HCT116 (cell line): ENCODE measurements at regions not wholly inside any gene's neighbourhood (a gene's known extent, or its start where the extent isn't known, plus 50 kb on each side); places are given as distances from the start of the nearest gene placed in this dataset.
"Not testable (repeated sequence)": the region's sequence is repeated elsewhere in the genome, so short reads cannot be mapped to it uniquely, and the experiment has no call there.

Source experiments
- ATAC-seq: fragments of 200-7000 bp; cut with Tn5 transposase; 2 replicates; pipeline ENCODE4 v1.9.1; 2020; ENCODE audit warnings: mild to moderate bottlenecking, moderate library complexity
- BruUV-seq: library from RNA; stranded (reverse); fragments of 400-500 nt; replicated peaks from 2 replicates; lab custom pipeline; 2021; lab: Mats Ljungman, UMichigan
- CTCF ChIA-PET: fragments of 300-600 bp; sonication (Branson Sonifier 250); formaldehyde crosslinking; loops from one replicate; lab custom pipeline; 2021; ENCODE audit warnings: antibody characterized with exemption; lab: Charles Lee
- POLR2A ChIA-PET: fragments of 300-600, 350-600 bp; sonication (Branson Sonifier 250); formaldehyde crosslinking; loops from one replicate; lab custom pipeline; 2021; ENCODE audit warnings: antibody characterized with exemption; lab: Charles Lee
- RAD21 ChIA-PET, 2 experiments: fragments of 300-600 bp; sonication (Branson Sonifier 250); formaldehyde crosslinking; loops; one replicate each; lab custom pipeline; 2023; ENCODE audit warnings: low total read pairs in 2 of 2; ENCODE audit not compliant: uncharacterized antibody in 2 of 2, unreplicated experiment in 2 of 2, low non-redundant PET in 1 of 2; lab: Charles Lee
- DNase-seq: peaks from one replicate; pipeline ENCODE4 v3.0.0-alpha.2; 2010; ENCODE audit warnings: low read depth, low spot score
- H2AFZ ChIP-seq: fragments of 200-600 bp; shearing (Covaris generic), sonication (generic); 2 replicates; pipeline ENCODE4 v1.6.1; 2017; ENCODE audit warnings: low read depth, mixed run types, mixed read lengths, antibody characterized with exemption, low read length; ENCODE audit not compliant: poor library complexity, severe bottlenecking
- H3K27ac ChIP-seq: 2 replicates; pipeline ENCODE4 v1.5.1; 2012; ENCODE audit warnings: low read depth, low read length
- H3K27me3 ChIP-seq: fragments of 200-600 bp; sonication (generic); 2 replicates; pipeline ENCODE4 v1.6.1; 2016; ENCODE audit warnings: mixed run types, low read length, mixed read lengths; ENCODE audit not compliant: insufficient read depth
- H3K36me3 ChIP-seq, 2 experiments: fragments of 200-500 bp in 1 of 2; fragments of 200-600 bp in 1 of 2; sonication (Bioruptor generic) in 1 of 2; sonication (generic) in 1 of 2; 2 replicates each; pipeline versions ENCODE4 v1.5.1 to v1.6.1; 2014 to 2016; ENCODE audit warnings: low read length in 2 of 2, inconsistent platforms in 1 of 2, mixed read lengths in 1 of 2, mixed run types in 1 of 2; ENCODE audit not compliant: insufficient read depth in 2 of 2, control insufficient read depth in 1 of 2
- H3K4me1 ChIP-seq, 2 experiments: fragments of 200-600 bp in 1 of 2; sonication (generic) in 1 of 2; 2 replicates each; pipeline versions ENCODE4 v1.5.1 to v1.6.1; 2012 to 2017; ENCODE audit warnings: low read length in 2 of 2, inconsistent platforms in 1 of 2, mild to moderate bottlenecking in 1 of 2, mixed read lengths in 1 of 2, mixed run types in 1 of 2, moderate library complexity in 1 of 2; ENCODE audit not compliant: insufficient read depth in 2 of 2, control insufficient read depth in 1 of 2
- H3K4me2 ChIP-seq: fragments of 200-600 bp; sonication (generic); 2 replicates; pipeline ENCODE4 v1.6.1; 2017; ENCODE audit warnings: mixed run types, low read length, mixed read lengths
- H3K4me3 ChIP-seq, 2 experiments: fragments of 200-600 bp in 1 of 2; sonication (generic) in 1 of 2; replicated peaks in 1 of 2; 2 replicates each; pipeline ENCODE4 v1.5.1; 2011 to 2016; ENCODE audit warnings: low read length in 2 of 2, control low read depth in 1 of 2, low read depth in 1 of 2, mild to moderate bottlenecking in 1 of 2, mixed read lengths in 1 of 2, mixed run types in 1 of 2
- H3K79me2 ChIP-seq: fragments of 200-600 bp; sonication (generic); 2 replicates; pipeline ENCODE4 v1.6.1; 2017; ENCODE audit warnings: mild to moderate bottlenecking, mixed run types, low read length, moderate library complexity, mixed read lengths; ENCODE audit not compliant: insufficient read depth
- H3K9ac ChIP-seq: fragments of 200-600 bp; sonication (generic); 2 replicates; pipeline ENCODE4 v1.6.1; 2016; ENCODE audit warnings: low read length, mixed read lengths
- H3K9me2 ChIP-seq: fragments of 200-600 bp; sonication (generic), shearing (Covaris generic); 2 replicates; pipeline ENCODE4 v1.6.1; 2017; ENCODE audit warnings: mixed run types, mild to moderate bottlenecking, moderate library complexity; ENCODE audit not compliant: insufficient read depth
- H3K9me3 ChIP-seq, 2 experiments: fragments of 200-500 bp in 1 of 2; fragments of 200-600 bp in 1 of 2; sonication (Bioruptor generic) in 1 of 2; sonication (generic) in 1 of 2; 2 replicates each; pipeline ENCODE4 v1.6.1; 2014 to 2017; ENCODE audit warnings: low read length in 2 of 2, mixed read lengths in 2 of 2, inconsistent platforms in 1 of 2, low read depth in 1 of 2, mild to moderate bottlenecking in 1 of 2, mixed run types in 1 of 2, moderate library complexity in 1 of 2; ENCODE audit not compliant: control insufficient read depth in 1 of 2, insufficient read depth in 1 of 2
- H4K20me1 ChIP-seq: fragments of 200-600 bp; sonication (generic), shearing (Covaris generic); 2 replicates; pipeline ENCODE4 v1.6.1; 2017; ENCODE audit warnings: mixed run types, mild to moderate bottlenecking, moderate library complexity; ENCODE audit not compliant: insufficient read depth
- ATF3 ChIP-seq: IDR thresholded peaks from 2 replicates; pipeline ENCODE4 v1.6.1; 2012
- CBX3 ChIP-seq: IDR thresholded peaks from 2 replicates; pipeline ENCODE4 v1.6.1; 2012; ENCODE audit warnings: low read depth
- CEBPB ChIP-seq: IDR thresholded peaks from 2 replicates; pipeline ENCODE4 v1.6.1; 2012; ENCODE audit warnings: low read depth
- EZH2phosphoT487 ChIP-seq: fragments of 200-600 bp; IDR thresholded peaks from 2 replicates; pipeline ENCODE4 v1.6.1; 2018; ENCODE audit warnings: antibody characterized with exemption, borderline replicate concordance
- MAX ChIP-seq: IDR thresholded peaks from 2 replicates; pipeline ENCODE4 v1.6.1; 2012
- intact Hi-C: fragments of 100-400 bp; cut with micrococcal nuclease; formaldehyde crosslinking; loops from 2 replicates; pipeline ENCODE4 v1.10.0; 2022
- TF ChIP-seq, protein P1 (sequence below): IDR thresholded peaks from 2 replicates; pipeline ENCODE4 v1.6.1; 2012; ENCODE audit warnings: low read depth

DNA sequence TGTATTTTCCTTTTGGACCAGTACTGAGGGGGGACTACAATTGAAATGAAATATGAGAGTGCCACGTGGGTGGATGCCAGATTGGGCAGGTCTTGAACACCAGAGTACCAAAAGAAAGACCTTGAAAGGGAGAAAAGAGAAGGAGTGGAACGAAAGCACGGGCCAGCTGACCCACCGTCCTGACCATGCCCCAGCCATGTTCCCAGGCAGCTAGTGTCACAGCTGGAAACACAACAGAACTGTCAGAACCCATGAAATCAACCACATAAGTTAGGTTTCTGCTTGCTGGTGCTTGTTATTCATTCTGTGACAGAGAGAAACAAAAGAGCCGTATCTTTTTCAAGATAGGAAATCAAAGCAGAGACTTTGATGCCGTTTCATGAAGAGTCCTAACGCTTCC lies 268.8 kb downstream of the MEX3B start (continued):
- no peak for TF ChIP-seq ATF3
- TF ChIP-seq EZH2phosphoT487: no peak
- TF ChIP-seq MAX: no peak
- no peak for TF ChIP-seq CEBPB
- TF ChIP-seq CBX3: no peak

DNA sequence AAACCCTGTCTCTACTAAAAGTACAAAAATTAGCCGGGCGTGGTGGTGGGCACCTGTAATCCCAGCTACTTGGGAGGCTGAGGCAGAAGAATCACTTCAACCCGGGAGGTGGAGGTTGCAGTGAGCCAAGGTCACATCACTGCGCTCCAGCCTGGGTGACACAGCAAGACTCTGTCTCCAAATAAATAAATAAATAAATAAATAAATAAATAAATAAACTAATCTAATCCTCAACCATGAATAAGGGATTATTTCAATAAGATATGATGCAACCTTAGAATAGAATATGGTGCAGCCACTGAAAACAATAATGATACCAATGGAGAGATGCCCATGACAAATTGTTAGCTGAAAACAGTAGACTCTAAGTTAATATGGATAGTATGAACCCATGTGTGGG lies 270.0 kb downstream of the MEX3B start:
- H4K20me1 ChIP-seq, POLR2A ChIA-PET, RAD21 ChIA-PET, CTCF ChIA-PET, DNase-seq, H3K36me3 ChIP-seq, H3K4me1 ChIP-seq, BruUV-seq, intact Hi-C loops, H3K27ac ChIP-seq, H2AFZ ChIP-seq, H3K4me3 ChIP-seq, H3K4me2 ChIP-seq, H3K9me3 ChIP-seq, ATAC-seq, H3K9me2 ChIP-seq, H3K79me2 ChIP-seq, H3K27me3 ChIP-seq, H3K9ac ChIP-seq: not testable (repeated sequence)

DNA sequence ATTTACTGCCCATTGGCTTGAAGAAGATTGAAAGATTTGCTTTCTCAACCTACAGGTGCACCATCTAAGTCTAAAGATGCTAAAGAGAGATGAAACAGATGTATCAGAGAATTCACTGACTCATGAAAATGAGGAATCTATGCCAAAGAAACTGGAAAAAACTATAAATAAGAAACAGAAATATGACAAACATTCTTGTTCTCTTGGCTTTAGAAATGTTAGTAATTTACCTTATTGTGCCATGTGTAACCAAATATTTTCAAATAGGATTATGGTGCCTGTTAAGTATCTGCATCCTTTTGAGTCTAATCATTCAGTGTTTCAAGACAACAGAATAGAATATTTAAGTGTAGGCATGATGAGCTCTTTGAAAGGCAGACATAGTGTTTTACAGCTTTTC lies 271.5 kb downstream of the MEX3B start:
- ChIA-PET POLR2A (no interaction called here), CTCF (no interaction called here), RAD21 (no interaction called here)
- Histone ChIP-seq H3K27me3 (peaks cover 7% of the 10 kb centered on the region; the same call in 1 of the 2 replicates), H2AFZ (no peak overlapping the region), H3K9me3 (no peaks in the 10 kb centered on the region), H3K9me2 (no peaks in the 10 kb centered on the region), H3K9ac (no peak overlapping the region), H3K4me3 (no peak overlapping the region), H3K27ac (no peak overlapping the region), H3K79me2 (no peaks in the 10 kb centered on the region), H3K4me2 (no peak overlapping the region), H3K36me3 (no peaks in the 10 kb centered on the region), H4K20me1 (no peaks in the 10 kb centered on the region), H3K4me1 (no peaks in the 10 kb centered on the region)
- ATAC-seq (no peak), DNase-seq (no peak)
- TF ChIP-seq, protein P1, sequence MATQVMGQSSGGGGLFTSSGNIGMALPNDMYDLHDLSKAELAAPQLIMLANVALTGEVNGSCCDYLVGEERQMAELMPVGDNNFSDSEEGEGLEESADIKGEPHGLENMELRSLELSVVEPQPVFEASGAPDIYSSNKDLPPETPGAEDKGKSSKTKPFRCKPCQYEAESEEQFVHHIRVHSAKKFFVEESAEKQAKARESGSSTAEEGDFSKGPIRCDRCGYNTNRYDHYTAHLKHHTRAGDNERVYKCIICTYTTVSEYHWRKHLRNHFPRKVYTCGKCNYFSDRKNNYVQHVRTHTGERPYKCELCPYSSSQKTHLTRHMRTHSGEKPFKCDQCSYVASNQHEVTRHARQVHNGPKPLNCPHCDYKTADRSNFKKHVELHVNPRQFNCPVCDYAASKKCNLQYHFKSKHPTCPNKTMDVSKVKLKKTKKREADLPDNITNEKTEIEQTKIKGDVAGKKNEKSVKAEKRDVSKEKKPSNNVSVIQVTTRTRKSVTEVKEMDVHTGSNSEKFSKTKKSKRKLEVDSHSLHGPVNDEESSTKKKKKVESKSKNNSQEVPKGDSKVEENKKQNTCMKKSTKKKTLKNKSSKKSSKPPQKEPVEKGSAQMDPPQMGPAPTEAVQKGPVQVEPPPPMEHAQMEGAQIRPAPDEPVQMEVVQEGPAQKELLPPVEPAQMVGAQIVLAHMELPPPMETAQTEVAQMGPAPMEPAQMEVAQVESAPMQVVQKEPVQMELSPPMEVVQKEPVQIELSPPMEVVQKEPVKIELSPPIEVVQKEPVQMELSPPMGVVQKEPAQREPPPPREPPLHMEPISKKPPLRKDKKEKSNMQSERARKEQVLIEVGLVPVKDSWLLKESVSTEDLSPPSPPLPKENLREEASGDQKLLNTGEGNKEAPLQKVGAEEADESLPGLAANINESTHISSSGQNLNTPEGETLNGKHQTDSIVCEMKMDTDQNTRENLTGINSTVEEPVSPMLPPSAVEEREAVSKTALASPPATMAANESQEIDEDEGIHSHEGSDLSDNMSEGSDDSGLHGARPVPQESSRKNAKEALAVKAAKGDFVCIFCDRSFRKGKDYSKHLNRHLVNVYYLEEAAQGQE: no peak
- intact Hi-C loops: no loop called here
- BruUV-seq: no TSS peak
